Endothelial cell of umbilical vein (primary cell): ENCODE measurements at regions not wholly inside any gene's neighbourhood (a gene's known extent, or its start where the extent isn't known, plus 50 kb on each side); places are given as distances from the start of the nearest gene placed in this dataset.
A peak's percentile ranks its signal among the peaks of the same experiment; 100 is the strongest.

Experiments
- BruUV-seq: library from RNA; stranded (reverse); fragments of 400-500 nt; replicated peaks from 2 replicates; lab custom pipeline; 2021; lab: Mats Ljungman, UMichigan
- CTCF ChIA-PET: fragments of 300-600, 350-600 bp; sonication (Branson Sonifier 250); formaldehyde crosslinking; loops from one replicate; lab custom pipeline; 2021; ENCODE audit warnings: antibody characterized with exemption, inconsistent platforms; lab: Charles Lee
- POLR2A ChIA-PET: fragments of 300-600, 350-600 bp; sonication (Branson Sonifier 250); formaldehyde crosslinking; loops from one replicate; lab custom pipeline; 2021; ENCODE audit warnings: antibody characterized with exemption, inconsistent platforms; lab: Charles Lee
- DNase-seq: peaks from one replicate; pipeline ENCODE4 v3.0.0-alpha.2; 2011; ENCODE audit warnings: low read depth, low spot score
- FAIRE-seq: peaks from 2 replicates; lab custom pipeline; 2011; peaks lifted over from hg19 to GRCh38; lab: Jason Lieb, UNC
- H2AFZ ChIP-seq: 2 replicates; pipeline ENCODE4 v1.6.0; 2012; ENCODE audit warnings: low read depth, low read length, control low read depth, inconsistent platforms
- H3K27ac ChIP-seq: 2 replicates; pipeline ENCODE4 v1.5.1; 2011; ENCODE audit warnings: low read depth, mild to moderate bottlenecking, control low read depth, low read length, moderate library complexity; ENCODE audit not compliant: insufficient read depth
- H3K27me3 ChIP-seq, 2 experiments: 2 replicates each; pipeline versions ENCODE4 v1.6.0 to v1.6.1; 2011; ENCODE audit warnings: low read length in 2 of 2, mixed read lengths in 1 of 2; ENCODE audit not compliant: control insufficient read depth in 2 of 2, insufficient read depth in 2 of 2
- H3K36me3 ChIP-seq, 2 experiments: 2 replicates in 1 of 2; 3 replicates in 1 of 2; pipeline ENCODE4 v1.5.1; 2011; ENCODE audit warnings: low read length in 2 of 2, mild to moderate bottlenecking in 1 of 2, moderate library complexity in 1 of 2; ENCODE audit not compliant: control insufficient read depth in 2 of 2, insufficient read depth in 2 of 2; ENCODE audit errors: extremely low read depth in 1 of 2
- H3K4me1 ChIP-seq: 3 replicates; pipeline ENCODE4 v1.5.1; 2011; ENCODE audit warnings: mild to moderate bottlenecking, low read length; ENCODE audit not compliant: control insufficient read depth, insufficient read depth; ENCODE audit errors: extremely low read depth
- H3K4me2 ChIP-seq: 2 replicates; pipeline ENCODE4 v1.6.1; 2011; ENCODE audit warnings: low read length, control low read depth, mixed read lengths; ENCODE audit not compliant: insufficient read depth
- H3K4me3 ChIP-seq, 3 experiments: fragments of 200-600 bp in 1 of 3; sonication (generic), shearing (Covaris generic) in 1 of 3; replicated peaks in 1 of 3; 2 replicates each; pipeline ENCODE4 v1.5.1; 2011 to 2016; ENCODE audit warnings: control low read depth in 3 of 3, low read length in 3 of 3, mild to moderate bottlenecking in 2 of 3, inconsistent platforms in 1 of 3, low read depth in 1 of 3, moderate library complexity in 1 of 3; ENCODE audit not compliant: insufficient read depth in 1 of 3
- H3K79me2 ChIP-seq: 2 replicates; pipeline ENCODE4 v1.6.0; 2012; ENCODE audit warnings: low read length, inconsistent platforms; ENCODE audit not compliant: control insufficient read depth, insufficient read depth
- H3K9ac ChIP-seq: replicated peaks from 2 replicates; pipeline ENCODE3; 2011; ENCODE audit warnings: low read length, control low read depth; ENCODE audit not compliant: insufficient read depth; ENCODE audit errors: extremely low read depth
- H3K9me1 ChIP-seq: replicated peaks from 3 replicates; pipeline ENCODE4 v1.6.0; 2011; ENCODE audit warnings: mild to moderate bottlenecking, low read length; ENCODE audit not compliant: control insufficient read depth, insufficient read depth; ENCODE audit errors: extremely low read depth
- H3K9me3 ChIP-seq: replicated peaks from 2 replicates; pipeline ENCODE4 v1.5.1; 2012; ENCODE audit warnings: low read length, inconsistent platforms; ENCODE audit not compliant: control insufficient read depth, insufficient read depth
- H4K20me1 ChIP-seq: replicated peaks from 2 replicates; pipeline ENCODE3; 2011; ENCODE audit warnings: mild to moderate bottlenecking, low read length; ENCODE audit not compliant: control insufficient read depth, insufficient read depth; ENCODE audit errors: extremely low read depth
- CTCF ChIP-seq, 2 donors: IDR thresholded peaks; 1 replicate in 1 of 2; 2 replicates in 1 of 2; pipeline ENCODE4 v1.5.1; 2011; ENCODE audit warnings: low read length in 2 of 2, mild to moderate bottlenecking in 2 of 2, moderate library complexity in 2 of 2, control low read depth in 1 of 2, inconsistent platforms in 1 of 2, low read depth in 1 of 2; ENCODE audit not compliant: insufficient read depth in 1 of 2; ENCODE audit errors: extremely low read depth in 1 of 2
- FOS ChIP-seq: IDR thresholded peaks from 2 replicates; pipeline ENCODE4 v1.6.1; 2011; ENCODE audit warnings: mild to moderate bottlenecking, low read length, moderate library complexity, borderline replicate concordance; ENCODE audit not compliant: insufficient read depth
- JUN ChIP-seq: IDR thresholded peaks from 2 replicates; pipeline ENCODE4 v1.6.1; 2011; ENCODE audit warnings: borderline replicate concordance, low read depth; ENCODE audit not compliant: insufficient read length, insufficient read depth
- POLR2AphosphoS5 ChIP-seq: IDR thresholded peaks from 2 replicates; pipeline ENCODE4 v1.6.1; 2012; ENCODE audit warnings: low read depth, mild to moderate bottlenecking, control low read depth, low read length, moderate library complexity; ENCODE audit not compliant: insufficient read depth
- dilution Hi-C: fragments of 300-500 bp; cut with MboI; formaldehyde crosslinking; loops from one replicate; pipeline ENCODE4 v1.15.0; 2019; ENCODE audit warnings: low sequenced_read_pairs; ENCODE audit not compliant: extremely low pct_ligation_motif_present
- intact Hi-C: fragments of 100-400 bp; cut with micrococcal nuclease; formaldehyde crosslinking; loops from one replicate; pipeline ENCODE4 v1.10.0; 2022

GRCh38 chr2:221767106-221768012 is 195.3 kb upstream of the EPHA4 start:
- TF ChIP-seq JUN, result peak; percentile 76
- peak; percentile 70 for TF ChIP-seq FOS
- TF ChIP-seq POLR2AphosphoS5, result no peak
- no peak for TF ChIP-seq CTCF (IDR thresholded peaks at IDR 0.05; ENCODE audit: extremely low read depth in 1 of 2, insufficient read depth in 1 of 2, low read depth in 1 of 2, low read length in 2 of 2)
- H3K36me3 ChIP-seq, result no peaks in the 10 kb centered on the region
- no TSS peak for BruUV-seq
- intact Hi-C loops (loop anchor here (1.0 kb wide), 2 partner anchors 12 to 126 kb away; no protein-coding TSS in a partner anchor), dilution Hi-C loops (no loop called here)
- CTCF ChIA-PET, result interaction anchor here (2.3 kb wide), 1 partner anchor 13 kb away, joined by 12 read pairs; no protein-coding TSS in a partner anchor
- no peaks in the 10 kb centered on the region for H3K27me3 ChIP-seq
- no peak overlapping the region for H3K4me3 ChIP-seq
- peak overlapping the region; percentile 22 for H3K9ac ChIP-seq
- no peaks in the 10 kb centered on the region for H3K9me3 ChIP-seq
- peak overlapping the region; percentile 70 for H2AFZ ChIP-seq
- peak overlapping the region; percentile 53 for H3K27ac ChIP-seq
- H3K4me2 ChIP-seq, result peak overlapping the region; percentile 58
- H4K20me1 ChIP-seq, result no peaks in the 10 kb centered on the region
- no peaks in the 10 kb centered on the region for H3K9me1 ChIP-seq
- DNase-seq (peak; percentile 66), FAIRE-seq (peak; percentile 76)
- POLR2A ChIA-PET, result no interaction called here
- peaks cover 15% of the 10 kb centered on the region for H3K4me1 ChIP-seq
- H3K79me2 ChIP-seq, result no peaks in the 10 kb centered on the region
